MV-4-11 (cell line): ENCODE measurements at regions not wholly inside any gene's neighbourhood (a gene's known extent, or its start where the extent isn't known, plus 50 kb on each side); places are given as distances from the start of the nearest gene placed in this dataset.

Source experiments
- DNase-seq: peaks from one replicate; lab custom pipeline; 2025; lab: John Stamatoyannopoulos, UW

DNA sequence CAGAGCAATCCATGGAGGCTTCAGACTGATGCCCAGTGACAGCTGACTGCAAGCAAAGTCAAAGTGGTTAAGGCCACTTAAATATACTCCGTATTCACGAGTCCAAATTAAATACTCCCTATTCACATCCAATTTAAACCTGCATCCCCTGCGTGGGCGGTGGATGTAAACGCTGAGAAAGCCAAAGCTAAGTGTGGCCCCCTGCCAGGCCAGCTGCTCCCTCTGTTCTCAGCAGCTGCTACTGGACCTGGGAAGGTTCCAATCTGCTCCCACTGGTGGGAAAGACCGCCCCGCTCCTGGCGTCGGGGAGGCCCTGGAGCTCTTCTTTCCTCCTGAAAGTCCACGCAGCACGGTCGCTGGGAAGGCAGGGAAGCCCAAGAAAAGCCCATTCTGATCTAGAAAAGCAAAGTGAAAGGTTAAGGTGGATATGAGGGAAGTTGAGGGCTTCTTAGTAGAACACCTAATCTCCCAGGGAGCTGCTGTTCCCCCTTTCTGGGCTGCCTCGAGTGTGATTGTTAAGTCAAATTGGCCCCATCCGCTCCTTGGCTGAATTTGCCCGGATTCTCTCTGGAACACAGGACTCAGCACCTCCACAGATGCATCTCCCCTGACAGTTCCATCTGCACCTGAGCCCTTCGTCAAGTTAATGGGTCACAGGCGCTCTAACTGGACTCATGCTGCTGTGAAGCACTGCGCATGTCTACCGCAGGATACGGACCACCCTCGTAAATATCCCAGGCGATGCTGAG lies 205.5 kb downstream of the USP12 start:
- no peak for DNase-seq

DNA sequence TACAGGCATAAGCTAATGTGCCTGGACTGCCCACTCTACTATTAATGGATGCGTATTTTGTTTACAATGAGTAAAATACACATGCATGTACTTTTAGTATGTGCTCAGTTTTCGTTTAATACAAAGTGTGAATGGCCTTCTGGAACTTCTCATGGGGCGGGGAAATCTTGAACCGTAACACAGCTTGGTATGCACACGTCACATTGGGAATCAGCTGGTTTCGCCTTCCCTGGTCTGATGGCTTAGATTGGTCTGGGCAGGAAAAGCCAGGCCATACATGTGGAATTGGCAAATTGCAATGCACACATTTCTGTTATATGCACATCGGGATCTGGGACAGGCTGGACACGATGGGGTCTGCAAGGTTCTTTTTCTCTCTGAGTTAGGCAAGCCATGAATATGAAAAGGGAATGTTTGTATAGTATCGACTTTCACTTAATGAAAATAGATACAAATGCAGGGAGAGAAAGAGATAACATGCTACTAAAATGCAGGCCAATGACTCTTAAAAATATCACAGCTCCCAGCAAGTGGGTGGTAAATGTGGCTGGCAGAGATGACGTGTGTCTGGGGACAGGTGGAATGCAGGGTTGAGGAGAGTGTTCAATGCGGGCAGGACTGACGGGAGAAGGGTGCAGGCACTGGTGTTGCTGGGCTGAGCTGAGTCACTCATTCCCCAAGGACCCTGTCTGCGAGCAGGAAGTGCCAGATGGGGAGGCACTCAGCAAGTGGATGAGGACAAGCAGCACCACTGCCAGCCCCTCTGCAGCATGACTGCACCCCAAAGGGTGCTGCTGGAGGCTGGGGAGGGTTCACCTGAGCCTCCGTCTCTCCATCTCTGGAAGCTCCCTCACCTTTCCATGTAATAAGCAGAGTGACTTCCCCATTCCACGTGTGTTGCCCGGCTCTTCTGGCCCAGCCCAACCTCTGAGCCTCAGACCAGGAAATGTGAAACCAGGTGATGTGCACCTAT lies 204.0 kb upstream of the GPR12 start:
- DNase-seq, result no peak

DNA sequence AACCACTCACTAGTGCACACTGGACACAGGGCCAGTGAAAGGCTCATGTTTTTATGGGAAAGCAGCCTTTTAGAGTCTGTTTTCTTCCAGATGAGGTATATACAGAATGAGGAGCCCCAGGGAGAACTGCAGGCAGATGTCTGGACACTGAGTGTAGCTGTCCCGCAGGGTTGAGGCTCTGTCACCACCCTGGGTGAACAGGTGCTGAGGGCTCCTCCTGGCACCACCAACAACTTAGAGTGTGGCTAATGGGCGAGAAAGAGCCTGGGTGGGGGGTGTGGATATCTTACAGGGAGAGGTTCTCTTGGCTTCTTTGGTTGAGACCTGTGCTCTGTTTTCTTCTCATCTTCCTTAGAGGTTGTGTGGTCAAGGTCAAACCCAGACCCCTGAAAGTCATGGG lies 202.1 kb upstream of the GPR12 start:
- no peak for DNase-seq

DNA sequence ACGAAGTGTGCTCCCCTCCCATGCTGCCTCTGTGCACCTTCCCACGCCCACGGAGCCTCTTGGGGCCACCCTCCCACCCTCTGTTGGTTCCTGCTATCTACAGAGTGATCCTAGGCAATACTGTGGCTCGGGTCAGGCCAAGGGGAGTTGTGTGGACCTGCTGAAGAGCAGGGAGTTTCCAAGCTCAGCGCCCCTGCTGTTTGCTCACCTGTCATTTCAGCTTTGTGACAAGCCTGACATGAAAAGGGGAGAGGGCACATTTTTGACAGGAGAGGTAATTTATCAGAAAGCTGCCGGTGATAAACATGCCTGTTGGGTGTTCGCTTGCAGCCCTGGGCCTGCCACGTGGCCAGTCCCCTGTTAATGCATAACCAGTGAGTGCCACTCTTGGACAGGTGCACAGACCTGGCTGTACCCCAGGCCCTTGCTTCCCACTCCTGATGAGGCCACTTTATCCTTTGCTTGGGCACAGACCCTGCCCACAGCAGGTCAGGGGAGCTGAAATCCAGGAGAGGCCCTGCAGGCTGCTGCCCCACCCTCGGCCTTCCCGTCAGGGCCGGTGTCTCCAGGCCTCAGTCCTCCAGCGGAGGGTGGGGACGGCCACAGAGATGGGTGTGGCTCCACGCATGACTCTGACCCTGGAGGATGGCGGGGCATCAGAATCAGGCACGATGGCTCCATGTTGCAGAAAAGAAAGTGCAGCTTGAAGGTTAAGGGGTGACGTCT lies 201.5 kb upstream of the GPR12 start:
- DNase-seq, result no peak

DNA sequence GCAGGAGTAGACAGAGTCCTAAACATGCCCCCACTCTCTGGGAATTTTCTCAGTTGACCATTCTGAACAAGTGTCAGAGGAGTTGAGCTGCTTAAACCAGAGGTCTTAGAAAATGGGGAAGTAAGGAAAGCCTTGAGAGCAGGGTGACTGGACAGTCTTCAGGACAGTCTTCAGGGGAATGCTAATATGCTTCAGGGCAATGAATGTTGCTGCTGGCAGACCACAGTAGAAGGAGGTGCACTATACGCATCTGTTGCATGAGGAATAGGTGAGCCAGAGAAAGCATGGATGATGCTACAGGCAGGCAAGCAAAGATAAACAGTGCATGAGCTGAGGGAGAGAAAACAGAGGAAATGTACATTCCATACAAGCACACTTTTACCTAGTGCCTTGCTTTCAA lies 196.6 kb upstream of the GPR12 start:
- DNase-seq, result peak; percentile 68

DNA sequence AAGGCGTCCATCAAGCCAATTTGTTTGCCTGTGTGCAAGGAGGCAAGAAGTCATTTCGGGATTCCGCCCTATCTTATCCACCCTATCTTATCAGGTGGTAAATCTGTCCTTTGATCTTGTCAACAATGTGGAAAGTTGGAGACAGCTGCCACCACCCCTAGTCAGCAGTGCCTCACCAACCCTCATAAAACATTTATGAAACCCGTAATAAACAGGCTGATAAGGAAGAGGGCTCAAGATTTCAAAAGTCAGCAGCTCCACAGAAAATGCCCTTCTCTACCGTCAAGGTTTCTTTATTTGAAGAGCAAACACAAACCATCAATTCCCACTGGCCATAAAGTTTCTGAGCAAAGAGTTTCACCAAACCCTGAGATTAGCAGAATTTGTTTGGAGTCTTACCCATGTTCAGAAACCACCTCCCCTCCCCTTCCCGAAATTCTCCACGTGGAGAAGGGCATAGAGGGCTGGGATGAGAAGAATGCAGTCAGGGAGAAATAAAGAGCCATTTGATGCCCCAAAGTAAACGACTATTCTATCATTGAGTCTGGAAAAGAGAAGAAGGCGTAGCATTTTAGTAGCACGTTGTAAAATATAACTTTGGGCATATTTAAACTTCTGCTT lies 196.0 kb upstream of the GPR12 start:
- DNase-seq, result no peak

DNA sequence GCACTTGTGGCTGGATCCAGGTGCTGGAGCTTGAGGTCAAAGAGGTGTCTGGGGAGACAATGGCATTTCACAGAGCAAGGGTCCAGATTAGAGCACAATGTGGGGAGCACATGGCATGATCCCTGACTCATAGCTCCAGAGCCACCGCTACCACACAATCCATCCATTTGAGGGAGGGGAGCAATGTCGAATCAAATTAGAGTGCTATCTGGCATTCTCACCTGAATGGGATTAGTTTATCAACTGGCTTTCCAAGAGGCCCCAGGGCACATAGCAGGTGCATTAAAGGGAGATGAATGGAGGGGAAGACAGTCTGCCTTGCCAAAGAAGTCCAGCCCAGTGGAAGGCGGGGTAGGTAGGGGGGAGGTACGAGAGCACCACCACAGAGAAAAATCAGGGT lies 194.4 kb upstream of the GPR12 start:
- no peak for DNase-seq

DNA sequence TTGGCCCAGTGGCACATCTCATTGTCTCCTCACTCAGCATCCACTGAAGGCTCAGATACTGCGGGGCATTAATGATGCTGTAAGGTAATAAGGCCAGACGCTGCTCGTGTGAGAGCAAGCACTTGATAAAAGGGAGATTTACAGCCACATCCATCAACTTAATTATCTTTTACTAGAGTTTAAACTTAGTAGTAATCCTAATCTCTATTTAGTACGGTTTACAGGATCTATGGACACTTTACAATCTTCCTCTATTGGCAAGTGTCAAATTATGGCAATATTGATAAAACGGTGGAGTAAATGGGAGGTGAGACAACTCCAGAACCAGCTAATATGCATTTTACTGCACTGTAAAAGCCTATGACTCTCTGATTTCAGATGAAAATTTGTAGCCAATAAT lies 192.7 kb upstream of the GPR12 start:
- DNase-seq, result no peak

DNA sequence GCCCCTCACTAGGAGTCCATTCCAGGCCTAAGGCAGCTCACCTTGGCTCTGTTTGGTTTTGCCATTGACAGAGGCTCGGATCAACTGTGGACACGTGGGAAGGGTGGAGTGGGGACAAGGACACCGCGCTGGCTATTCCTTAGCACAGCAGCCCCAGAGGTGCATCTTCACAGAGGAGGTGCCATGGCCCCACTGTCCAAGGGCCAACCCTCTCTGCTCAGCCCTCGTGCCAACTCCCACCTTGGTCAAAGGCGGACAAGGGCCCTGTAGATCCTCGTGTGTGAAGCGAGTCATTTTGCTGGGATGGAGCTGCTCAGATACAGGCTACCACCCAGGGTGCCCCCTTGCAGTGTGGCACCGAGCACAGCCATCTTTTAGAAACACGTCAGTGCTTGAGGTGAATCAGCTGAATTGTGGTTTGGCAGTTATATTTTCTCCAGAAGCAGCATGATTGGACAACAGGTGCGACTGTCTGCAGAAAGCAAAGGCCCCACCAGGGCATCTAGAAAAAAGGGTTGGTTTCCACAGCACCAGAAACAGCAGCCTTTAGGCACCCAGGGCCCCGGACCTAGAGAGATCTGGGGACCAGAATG lies 192.1 kb upstream of the GPR12 start:
- DNase-seq, result no peak

DNA sequence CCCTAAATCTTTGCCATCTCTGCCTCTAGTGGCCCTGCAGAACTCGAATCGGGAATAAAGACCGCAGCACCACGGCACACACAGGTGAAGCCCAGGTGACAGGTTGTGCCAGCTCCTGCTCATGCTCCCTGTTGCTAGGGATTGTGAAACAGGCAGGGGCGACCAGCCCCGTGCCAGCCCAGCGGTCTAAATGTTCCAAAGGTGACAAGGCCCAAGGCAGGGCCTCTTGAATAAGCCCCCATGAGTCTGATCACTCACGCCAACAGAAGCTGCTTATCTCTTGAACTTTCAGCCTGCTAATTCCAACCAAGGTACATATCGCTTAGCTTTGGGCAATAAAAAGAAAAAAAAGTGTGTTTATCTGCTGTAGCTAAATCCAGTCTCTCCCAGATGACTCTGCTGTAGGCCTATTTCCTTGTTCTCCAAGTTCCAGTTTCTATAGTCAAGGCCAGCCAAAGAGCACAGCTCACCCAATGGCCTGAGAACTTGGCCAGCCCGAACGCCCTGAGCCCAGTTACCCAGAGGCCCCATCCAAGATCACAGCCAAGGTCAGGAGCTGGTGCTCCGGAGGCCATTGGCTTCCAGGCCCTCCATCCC lies 191.1 kb upstream of the GPR12 start:
- peak; percentile 32 for DNase-seq

DNA sequence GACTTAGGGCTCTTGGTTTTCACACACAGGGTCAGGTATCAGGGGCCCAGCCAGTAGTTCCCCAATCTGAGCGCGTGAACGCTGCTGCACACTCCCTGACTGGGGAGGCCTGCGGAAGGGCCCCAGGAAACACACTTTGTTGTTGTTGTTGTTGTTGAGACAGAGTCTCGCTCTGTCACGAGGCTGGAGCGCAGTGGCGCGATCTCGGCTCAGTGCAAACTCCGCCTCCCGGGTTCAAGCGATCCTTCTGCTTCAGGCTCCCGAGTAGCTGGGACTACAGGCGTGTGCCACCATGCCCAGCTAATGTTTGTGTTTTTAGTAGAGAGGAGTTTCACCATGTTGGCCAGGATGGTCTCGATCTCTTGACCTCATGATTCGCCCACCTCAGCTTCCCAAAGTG lies 190.4 kb upstream of the GPR12 start:
- DNase-seq, result no peak

DNA sequence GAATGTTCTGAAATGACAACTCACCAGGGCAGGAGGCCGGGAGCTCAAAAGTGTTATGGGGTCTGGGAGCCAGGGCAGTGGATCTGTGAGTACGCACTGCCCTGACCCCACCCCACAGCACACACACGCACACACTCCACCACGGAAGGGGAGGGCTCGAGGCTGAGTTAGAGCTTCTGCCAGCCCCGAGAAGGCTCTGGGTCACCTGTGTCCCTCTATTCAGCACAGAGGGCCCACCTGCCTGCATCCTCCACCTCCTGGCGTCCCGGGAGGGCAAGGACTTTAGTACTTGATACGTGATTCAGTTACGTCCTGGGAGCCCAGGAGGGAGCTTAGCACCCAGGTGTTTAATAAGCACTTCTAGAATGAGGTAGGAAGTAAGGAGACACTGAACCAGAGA lies 190.0 kb upstream of the GPR12 start:
- DNase-seq, result no peak

DNA sequence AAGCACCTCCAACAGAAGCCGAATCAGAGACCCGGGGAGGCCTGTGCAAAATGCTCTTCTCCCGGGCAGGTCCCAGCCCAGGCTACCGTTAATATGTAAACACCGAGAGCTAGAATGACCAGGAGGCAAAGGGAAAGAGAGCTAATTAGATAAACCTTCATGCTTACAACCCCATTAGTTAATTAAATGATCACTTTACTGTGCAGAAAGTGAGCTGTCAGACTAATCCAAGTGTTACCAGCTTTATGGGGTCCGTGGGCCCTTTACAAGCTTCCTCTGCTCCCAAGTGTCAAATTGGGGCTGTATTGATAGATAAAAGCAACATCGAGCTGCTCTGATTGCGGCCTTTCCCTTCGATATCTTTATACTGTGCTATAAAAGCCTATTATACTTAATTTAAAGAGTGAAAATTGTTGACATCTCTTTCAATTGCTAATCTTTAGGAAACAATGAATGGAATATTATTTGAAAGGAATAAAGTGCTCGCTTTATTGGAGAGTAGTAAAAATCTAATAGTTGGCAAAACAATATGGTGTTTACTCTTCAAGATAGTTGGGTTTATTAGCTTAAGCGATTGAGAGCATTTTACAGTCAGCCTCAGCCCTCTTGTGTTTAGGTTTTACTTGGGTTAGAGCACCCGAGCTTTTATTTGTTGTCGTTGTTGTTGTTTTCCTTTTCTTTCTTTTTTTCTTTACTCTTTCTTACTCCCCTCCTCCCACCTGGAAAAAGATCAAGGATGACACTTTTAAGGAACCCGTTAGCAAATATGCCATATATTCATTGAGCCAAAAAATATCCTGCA lies 189.3 kb upstream of the GPR12 start:
- DNase-seq, result no peak

DNA sequence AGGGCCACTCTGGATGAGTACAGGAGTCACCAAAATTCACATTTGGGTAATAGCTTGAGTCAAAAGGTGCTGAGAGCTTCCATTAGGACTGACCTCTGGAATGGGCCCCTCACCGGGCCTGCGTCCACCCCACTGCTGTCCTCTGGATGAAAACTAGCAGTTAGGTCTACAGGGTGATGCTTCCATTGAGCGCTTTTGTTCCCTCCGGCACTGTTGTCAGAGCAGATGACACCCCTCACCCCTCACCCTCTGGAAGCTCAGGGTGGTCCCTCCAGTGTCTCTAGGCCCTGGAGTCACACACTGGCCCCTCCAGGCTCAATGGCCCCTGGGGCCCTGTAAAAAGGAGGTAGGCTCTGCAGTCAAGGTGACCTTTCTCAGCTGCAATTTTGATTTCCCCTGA lies 187.8 kb upstream of the GPR12 start:
- DNase-seq, result no peak

DNA sequence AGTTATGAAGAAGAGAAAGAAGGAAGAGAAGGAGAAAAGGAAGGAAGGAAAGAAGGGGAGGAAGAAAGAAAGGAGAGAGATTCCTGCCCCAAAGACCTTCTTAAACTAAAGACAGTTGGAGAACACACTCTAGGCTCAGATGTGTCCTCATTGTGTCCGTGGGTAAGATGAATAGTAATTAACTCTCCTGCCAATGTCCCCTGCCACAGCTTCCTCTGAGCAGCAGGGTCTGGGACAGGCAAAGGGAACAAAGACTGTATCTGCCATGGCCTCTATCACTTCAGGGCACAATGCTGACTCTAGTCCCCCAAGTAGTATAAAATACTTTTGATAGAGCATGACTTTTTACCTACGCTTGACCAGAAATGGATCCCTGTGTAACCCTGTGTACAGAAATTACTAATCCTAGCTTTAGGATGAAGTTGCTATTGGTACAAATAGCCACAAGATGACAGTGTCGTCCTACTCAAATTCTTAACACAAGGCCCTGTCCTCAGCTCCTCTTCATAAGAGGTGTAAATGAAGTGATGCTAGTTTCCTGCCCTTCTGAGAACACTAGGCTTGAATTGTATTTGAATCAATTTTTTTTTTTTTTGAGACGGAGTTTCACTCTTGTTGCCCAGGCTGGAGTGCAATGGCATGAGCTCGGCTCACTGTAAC lies 186.2 kb upstream of the GPR12 start:
- peak; percentile 53 for DNase-seq

DNA sequence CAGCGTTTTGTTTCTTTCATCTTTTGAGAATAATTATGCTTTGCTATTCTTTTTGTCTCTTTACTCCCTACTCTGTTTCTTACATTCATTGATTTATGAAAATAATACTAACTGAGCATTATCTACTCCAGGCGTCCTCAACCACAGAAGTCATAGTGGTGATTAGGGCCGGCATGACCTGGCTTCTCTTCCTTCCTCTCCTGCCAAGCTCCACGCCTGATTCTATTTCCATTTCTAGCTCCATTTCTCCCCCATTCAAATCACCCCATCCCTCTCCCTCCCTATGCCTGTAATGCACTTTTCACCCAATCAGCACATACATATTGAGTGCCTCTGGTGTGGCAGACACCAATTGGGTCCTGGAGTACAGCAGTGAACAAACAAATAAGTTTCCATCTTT lies 183.2 kb upstream of the GPR12 start:
- DNase-seq, result no peak

DNA sequence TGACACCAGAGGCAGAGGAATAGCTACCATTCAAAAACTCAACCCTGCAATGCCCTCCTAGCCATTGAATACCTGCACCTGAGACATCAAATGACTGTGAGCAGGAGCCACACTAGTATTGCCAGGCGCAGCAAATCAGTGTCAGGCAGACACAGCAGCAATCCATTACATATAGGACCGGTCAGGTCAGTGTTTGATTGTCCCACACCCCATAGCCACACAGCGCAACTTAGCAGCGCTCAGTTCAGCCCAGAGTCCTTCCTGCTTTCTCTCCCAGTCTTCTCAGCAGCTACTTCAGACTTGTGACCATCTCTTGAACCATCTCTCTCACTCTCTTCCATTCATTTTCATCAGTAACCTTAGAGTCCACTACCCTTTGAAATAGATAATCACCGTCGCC lies 181.6 kb upstream of the GPR12 start:
- no peak for DNase-seq

DNA sequence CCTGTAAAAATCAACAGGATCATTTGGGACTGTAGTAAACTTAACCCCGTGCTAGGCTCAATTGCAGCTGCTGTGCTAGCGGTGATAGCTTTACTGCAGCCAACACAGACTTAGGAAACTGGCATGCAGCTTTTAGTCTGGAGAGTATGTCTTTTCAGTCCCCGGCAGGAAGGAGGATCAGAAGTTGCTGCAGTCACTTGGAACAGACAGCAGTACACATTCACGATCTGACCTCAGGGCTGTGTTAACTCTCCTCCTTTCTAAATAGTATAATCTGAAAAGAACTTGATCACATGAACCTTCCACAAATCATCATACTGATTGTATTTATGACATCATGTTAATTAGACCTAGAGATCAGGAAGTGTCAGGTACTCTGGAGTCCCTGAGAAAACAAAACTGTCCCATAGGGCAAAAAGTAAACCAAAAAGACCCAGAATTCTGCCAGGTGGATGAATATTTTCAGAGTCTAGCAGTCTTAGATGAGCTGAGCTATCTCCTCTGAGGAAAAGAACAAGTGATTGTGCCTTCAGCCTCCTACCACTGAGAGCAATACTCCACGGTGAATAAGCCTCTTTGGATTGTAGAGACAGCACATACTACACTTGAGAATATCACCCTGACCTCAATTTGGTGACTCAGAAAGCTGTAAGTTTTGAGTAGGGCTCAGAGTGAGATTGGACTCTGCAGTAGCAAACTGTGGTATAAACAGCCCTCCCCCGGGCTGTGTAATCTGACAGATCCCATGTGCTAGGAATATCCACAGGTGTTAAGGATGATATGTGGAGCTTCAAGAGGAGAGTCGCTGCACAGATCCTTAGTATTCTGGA lies 181.0 kb upstream of the GPR12 start:
- DNase-seq, result no peak

DNA sequence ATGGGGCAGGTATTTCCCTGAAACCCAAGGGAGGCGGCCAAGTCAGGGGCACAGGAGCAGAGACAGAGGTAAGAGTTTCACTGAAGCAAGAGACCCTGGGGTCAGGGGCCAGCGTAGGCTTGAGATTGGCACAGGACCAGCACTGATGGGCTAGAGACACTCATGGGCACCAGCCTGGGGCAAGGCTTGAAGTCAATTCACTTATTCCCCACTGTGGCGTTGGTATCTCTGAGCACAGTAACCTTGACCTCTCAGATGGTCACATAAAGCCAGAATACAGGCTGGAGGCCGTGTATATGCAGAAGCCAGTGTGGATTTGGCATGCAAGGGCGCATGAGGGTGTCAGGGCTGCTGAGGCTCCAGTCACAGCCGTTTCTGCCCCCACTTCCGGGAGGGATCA lies 173.5 kb upstream of the GPR12 start:
- no peak for DNase-seq
